Upper lobe of left lung (tissue), 4 donors: ENCODE measurements at regions not wholly inside any gene's neighbourhood (a gene's known extent, or its start where the extent isn't known, plus 50 kb on each side); places are given as distances from the start of the nearest gene placed in this dataset.

Experiments used
- CTCF ChIP-seq, 6 experiments: fragments of 450-650 bp in 4 of 6; fragments of 200-600 bp in 2 of 6; sonication (generic) in 2 of 6; IDR thresholded peaks; one replicate each; pipeline ENCODE4 v1.5.1; 2016 to 2019; ENCODE audit warnings: antibody characterized with exemption in 6 of 6
- EP300 ChIP-seq, 4 donors: sonication (generic); formaldehyde crosslinking; IDR thresholded peaks; one replicate each; pipeline ENCODE4 v1.5.1; 2017; ENCODE audit warnings: antibody characterized with exemption in 4 of 4, control low read depth in 2 of 4

DNA sequence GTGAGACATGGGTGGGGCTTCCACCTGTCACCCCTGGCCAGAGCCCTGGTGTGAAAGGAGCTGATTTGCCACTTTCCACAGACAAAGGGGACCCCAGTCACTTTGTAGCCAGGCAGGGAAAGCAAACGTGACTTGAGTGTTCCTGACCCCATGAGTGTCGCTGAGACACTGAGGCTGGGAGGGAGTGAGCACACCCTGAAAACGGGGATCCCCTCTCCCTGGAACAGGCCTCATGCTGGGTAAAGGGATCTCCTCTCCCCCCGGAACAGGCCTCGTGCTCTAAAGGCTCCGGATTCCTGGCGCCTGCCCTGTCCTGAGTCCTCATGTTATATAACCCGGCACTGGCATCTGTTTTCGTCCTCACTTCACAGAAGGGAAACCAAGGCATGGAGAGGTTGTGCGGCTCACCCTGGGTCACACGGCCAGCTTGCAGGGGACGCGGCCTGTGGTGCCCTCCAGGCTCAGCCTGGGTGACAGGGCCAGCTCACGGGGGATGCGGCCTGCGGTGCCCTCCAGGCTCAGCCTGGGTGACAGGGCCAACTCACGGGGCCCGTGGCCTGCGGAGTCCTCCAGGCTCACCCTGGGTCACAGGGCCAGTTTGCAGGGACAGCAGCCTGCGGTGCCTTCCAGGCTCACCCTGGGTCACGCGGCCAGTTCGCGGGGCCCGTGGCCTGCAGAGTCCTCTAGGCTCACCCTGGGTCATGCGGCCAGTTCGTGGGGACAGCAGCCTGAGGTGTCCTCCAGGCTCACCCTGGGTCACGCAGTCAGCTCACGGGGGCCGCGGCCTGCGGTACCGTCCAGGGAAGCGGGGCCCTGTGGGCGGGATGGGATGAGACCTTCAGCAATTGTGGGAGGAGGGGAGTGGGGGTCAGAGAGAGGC is 104.7 kb downstream of the PDGFA start:
- TF ChIP-seq CTCF (IDR thresholded peaks at IDR 0.05) (no peak), EP300 (IDR thresholded peaks at IDR 0.05) (no peak)
